GM19397 (cell line): ENCODE measurements at regions not wholly inside any gene's neighbourhood (a gene's known extent, or its start where the extent isn't known, plus 50 kb on each side); places are given as distances from the start of the nearest gene placed in this dataset.

Experiments
- ATAC-seq: cut with Tn5 transposase; IDR thresholded peaks from one replicate; pipeline ENCODE4 v1.9.1; 2021; ENCODE audit warnings: mild to moderate bottlenecking, moderate library complexity; ENCODE audit not compliant: unreplicated experiment

DNA sequence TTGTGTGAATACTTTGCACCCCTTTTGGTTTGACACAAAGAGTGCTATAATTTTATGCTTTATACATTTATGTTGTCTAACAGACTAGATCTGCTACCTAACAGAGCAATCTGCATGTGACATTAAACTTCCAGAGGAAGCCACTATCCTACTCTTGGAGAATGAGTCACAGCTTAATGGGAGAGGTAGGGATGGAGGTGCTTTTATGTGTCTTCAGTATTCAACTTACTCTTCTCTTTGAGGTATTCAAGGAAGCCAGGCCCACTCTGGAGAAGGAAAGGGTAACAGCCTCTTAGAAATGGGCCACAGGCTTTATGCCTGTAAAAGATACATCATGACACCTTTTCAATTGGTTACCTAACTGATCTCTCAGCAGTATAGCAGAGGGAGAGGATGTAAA, 85.8 kb upstream of the NEUROD1 start:
- no peak for ATAC-seq

DNA sequence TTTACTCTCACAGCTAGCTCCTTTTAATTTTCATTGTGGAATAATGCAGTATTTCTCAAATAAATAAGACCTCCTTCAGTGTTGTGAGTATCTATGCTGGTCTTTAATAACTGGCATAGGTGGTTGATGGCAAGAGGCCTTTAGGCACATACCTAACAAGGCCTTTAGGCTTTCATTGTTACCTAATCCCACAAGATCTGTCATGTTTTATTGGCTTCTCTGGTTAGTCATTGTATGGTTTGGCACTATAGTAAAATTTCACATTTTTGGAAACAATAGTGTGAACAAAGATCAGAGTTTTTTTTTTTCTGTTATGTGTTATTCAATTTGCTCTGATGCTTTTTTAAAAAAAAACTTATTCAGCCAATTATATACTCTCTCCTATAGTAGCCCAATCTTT, 89.8 kb upstream of the NEUROD1 start:
- no peak for ATAC-seq

DNA sequence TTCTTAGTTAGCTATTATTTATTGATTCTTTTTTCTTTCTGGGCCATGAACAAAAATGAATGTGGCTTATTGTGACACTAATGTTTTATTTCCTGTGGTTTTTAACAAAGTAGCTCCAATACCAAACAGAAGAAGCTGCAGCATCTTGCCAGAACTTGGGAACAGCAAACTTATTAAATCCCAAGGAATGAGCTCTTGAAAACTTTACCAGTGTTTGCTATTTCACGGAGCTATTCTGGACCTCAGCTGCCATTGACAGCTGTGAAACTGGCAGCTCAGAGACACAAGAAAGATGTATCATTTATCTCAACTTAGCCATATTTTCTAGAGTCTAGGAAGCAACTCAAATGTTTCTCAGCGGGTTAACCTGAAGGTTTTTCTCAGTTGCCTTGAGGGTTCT, 91.0 kb upstream of the NEUROD1 start:
- ATAC-seq: no peak

DNA sequence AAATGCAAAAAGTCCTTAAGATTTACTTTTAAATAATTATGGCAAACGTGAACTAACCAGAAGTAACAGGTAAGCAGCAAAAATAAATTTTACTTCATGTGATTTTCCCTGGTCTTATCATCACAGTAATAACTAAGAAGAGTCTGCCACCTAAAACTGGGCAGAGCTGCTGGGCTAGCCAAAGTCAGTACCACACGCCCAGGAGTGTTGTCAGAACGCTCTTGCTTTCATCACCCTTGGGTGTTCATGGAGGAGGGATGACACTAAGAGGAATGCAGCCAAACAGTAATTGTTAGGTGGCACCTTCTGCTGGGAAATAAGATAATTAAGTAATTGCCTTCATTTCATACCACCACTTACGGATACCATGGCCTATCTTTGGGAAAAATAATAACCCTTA, 92.0 kb upstream of the NEUROD1 start:
- ATAC-seq: no peak

DNA sequence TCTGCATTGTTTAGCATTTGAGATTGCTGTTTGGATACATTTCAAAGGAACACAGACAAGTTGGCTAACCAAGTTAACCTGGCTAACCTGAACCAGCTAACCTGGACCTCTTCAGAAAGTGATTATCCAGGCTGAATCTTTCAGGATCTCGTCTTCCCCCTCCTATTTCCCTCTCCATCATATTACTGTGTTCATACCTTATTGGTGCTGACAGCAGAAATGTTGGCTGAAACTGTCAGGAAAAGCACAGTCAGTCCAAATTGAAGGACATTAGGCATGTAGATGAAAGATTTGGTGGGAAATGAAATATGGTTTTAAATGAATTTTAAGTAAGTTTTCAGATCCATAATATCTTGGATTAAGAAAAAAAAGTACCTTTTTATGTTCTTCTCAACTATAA, 92.5 kb upstream of the NEUROD1 start:
- no peak for ATAC-seq

DNA sequence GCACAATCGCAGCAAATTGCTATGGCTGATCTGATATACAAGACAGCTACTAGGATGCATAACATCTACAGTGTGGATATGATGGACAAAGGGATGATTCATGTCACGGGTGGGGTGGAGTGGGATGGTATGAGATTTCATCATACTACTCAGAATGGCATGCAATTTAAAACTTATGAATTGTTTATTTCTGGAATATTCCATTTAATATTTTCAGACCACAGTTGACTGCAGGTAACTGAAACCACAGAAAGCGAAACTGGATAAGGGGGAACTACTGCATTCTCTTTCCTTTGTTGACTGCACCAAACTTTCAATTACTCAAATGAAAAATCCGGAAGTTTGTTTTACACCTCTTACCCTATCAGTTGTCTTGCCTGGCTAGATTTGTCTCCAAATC, 94.4 kb upstream of the NEUROD1 start:
- ATAC-seq: no peak

DNA sequence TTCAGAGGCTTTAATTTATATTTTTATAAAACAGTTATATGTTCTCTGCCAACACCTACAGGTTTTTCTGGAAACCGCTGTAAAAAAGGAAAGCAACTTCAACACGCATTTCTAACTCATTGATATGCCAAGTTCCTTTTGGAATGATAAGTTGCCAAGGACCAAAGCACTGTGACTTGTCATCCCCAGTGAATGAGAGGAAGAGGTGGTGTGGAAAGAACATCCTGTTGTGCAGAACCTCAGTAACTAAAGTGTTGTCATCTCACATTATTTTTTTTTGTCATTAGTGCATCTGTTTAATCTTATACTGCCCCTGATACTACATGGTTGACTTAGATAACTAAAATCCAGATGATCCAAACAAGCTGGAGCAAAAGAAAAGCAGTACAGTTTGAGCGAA, 96.0 kb upstream of the NEUROD1 start:
- no peak for ATAC-seq

DNA sequence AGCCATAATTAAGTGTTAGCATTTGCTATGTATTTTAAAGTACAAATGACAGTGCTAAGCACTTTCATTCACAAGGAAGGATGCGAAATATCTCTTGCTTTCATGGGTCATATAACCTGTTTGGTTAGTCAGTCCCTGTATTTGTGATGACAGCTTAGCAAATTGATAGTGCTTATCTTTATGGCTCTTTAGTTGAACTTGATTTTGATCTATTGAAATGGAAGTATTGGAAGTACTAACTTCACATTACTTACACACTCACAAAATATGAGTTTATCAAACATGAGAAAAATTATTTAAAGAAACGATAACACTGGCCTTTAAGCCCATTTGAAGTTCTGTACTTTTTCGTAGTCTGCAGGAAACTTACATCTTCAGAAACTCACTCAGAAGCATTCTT, 97.4 kb upstream of the NEUROD1 start:
- no peak for ATAC-seq

DNA sequence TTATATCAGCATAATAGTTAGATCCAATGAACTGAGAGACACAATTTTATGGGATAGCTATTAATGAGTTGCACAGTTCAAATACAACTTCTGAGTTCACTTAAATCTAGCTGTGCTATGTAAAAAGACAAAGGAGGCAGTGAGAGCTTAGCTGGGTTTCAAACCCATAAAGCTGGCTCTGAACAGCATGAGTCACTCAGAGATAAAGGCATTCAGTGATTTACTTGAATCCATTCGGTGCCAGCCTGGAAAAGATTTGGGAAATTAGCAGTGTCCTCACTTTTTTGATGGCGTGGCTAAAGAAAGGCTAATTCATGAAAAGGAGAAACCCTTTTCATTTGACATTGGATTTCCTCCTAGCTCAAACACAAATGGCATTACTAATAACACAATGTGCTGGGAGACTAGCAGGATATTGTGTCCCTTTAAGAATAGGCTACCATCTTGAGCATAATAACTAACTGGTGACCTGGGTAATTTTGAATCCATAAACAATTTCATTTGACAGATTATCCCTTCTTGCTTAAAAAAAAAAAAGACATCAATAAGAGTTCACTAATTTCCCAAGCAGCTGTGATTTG, 98.4 kb upstream of the NEUROD1 start:
- ATAC-seq: no peak

DNA sequence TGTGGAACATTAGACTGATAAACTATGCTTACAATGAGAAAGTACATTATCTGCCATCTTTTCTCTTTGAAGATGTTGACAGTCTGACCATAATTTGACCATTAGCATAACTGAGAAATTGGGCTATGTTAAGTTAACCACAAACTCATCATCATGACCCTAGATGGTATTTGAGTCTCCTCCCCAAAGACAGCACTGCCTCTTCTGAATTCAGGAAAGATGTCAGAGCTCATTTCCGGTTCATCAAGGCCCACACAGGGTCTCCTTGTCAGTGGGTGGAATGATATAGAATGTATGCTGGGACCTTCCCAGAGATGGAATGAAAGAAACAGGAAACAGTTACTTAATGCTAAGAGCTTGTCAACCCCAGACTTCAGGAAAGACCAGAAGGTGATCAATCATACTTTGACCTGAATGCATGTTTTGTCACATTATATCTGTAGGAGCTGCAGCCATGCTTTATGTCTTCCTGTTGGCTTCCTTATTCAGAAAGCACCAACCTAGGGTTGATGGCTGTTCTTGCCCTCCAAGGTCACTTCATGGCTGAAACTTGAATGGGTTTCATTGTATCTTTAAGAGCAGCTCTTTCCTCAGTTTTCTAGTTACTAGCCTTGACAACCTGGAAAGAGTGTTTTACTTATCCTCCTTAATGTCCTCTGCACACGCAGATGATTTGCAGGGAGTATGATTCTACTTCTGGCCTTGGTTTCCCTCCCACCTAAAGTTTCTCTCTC, 99.1 kb upstream of the NEUROD1 start:
- ATAC-seq: peak; percentile 43

DNA sequence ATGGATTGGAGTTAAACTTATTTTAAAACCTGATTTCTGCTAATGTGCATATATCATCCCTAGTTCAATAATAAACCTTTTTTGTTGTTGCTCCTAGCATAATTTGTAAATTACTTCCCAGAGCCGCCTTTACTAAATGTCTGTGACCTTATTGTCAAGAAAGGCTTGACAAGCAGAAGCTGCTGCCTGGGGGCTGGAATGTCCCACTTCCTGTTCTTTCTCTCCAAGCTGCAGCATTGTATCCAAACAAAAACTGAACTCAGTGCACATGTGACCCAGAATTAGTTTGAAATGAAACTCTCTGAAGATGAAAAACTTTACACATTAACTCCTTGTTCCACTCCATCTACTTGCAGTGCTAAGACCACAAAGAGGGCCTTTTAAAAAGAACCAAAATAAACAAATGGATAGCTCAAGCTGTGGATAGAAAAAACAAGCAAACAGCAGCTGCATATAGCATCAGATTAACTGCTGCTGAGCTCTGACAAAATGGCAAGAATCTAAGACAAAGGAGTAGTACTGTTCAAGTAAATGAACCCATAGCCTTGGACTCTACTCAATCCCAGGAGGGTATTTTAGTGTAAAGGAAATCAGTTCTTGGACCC, 99.8 kb upstream of the NEUROD1 start:
- ATAC-seq: peak; percentile 65

DNA sequence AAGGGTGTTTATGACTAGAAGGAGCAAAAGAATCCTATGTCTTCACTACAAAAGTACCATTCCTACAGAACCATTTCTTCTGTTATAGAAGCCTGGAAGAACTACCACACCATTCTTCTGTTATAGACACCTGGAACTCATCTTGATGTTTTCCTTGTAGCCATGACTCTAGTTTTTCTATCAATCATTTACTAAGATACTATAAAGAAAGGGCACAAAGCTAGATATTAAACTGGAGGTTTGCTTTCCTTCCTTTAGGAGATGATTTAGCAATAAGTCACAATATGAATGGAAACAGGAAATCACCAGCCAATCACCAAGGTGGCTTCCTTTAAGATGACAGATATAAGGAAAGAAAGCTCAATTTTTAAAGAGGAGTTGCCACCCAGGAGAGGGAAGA, 100.3 kb upstream of the NEUROD1 start:
- peak; percentile 12 for ATAC-seq

DNA sequence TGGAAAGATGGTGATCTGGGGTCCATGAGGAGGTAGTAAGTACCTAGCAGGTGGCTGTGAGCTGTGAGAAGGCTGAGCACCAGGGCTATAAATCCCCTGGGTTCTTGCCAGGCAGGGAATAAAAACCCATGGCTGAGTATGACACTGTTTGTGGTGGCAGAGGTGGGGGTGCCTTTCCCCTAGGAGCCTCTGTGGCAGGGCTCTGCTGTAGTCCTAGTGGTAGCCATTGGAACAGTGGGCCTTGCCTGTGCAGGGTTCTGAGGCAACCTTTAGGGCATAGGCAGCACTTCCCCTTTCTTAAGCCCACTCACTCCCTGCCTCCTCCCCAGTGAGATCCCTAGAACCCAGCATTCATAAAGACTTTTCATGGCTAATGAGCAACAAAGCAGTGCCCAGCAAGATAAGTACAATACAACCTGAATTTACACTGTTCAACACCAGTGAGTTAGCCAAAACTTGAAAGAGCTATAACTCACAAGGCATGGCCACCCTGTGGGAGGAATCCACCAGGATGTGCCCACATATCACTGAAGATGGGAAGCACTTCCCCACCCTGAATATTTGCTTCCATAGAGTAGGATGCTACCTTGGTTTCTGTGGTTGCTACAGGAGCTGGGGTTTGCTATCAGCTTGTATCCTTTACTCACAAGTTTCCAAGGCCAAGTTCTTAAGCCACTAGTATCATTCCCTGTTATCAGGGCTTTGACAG, 100.9 kb upstream of the NEUROD1 start:
- peak; percentile 36 for ATAC-seq

DNA sequence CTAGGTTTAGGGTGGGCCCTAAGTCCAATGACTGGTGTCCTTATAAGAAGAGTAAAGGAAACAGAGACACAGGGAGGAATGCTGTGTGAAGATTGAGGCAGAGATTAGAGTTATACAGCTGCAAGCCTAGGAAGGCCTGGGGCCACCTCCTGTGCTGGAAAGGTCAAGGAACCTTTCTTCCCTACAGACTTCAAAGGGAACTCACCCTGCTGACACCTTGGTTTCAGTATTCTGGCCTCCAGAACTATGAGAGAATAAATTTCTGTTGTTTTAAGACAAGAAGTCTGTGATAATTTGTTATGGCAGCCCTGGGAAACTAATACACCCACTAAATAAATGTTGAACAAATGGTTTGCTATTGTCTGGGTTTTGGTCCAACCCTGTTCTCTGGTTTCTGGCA, 102.3 kb upstream of the NEUROD1 start:
- ATAC-seq: no peak

DNA sequence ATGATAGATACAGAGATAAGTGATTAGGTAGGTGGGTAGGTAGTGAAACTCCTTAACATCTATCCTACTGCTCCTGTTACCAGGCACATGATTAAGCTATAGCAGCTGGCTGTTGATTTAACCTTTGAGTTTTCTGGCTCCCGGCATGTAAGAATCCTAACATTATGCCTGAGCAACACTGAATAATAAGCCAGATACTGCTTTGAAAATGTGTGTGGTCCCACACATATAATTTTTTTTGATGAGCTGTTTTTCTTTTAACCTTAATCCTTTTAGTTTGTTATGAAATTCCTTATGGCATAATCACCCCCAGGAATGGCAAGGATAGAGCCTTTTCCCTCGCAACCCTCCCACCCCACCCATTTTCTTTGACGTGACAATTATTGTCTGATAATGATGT, 104.2 kb upstream of the NEUROD1 start:
- no peak for ATAC-seq

DNA sequence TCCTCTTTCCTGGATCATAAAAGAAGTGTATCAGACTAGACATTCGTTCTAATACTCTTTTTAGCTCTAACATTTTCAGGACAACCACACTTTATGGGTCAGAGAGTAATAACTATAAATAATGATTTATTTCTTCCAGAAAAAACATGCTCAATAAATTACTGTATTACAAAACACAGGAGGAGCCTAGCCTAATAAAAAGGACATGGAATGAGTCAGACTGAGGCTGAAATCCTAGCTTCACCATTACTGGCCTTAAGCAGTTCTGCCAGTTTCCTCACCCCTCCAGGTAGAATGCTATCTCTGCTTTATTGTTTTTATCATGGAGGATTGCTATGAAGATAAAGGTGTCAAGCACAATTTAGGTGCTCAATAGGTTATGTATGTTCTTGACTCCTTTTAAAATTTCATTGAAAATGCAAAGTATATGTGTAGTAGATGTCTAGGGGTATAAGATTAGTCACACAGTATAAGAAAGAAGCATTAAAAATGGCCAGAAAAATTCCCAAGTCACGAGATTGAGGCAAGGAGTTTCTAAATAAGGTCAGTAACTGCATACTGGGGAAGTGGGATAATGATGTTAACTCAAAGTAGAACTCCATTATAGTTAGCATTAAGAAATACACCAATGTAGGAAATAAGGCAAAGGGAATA, 105.5 kb upstream of the NEUROD1 start:
- ATAC-seq: no peak

DNA sequence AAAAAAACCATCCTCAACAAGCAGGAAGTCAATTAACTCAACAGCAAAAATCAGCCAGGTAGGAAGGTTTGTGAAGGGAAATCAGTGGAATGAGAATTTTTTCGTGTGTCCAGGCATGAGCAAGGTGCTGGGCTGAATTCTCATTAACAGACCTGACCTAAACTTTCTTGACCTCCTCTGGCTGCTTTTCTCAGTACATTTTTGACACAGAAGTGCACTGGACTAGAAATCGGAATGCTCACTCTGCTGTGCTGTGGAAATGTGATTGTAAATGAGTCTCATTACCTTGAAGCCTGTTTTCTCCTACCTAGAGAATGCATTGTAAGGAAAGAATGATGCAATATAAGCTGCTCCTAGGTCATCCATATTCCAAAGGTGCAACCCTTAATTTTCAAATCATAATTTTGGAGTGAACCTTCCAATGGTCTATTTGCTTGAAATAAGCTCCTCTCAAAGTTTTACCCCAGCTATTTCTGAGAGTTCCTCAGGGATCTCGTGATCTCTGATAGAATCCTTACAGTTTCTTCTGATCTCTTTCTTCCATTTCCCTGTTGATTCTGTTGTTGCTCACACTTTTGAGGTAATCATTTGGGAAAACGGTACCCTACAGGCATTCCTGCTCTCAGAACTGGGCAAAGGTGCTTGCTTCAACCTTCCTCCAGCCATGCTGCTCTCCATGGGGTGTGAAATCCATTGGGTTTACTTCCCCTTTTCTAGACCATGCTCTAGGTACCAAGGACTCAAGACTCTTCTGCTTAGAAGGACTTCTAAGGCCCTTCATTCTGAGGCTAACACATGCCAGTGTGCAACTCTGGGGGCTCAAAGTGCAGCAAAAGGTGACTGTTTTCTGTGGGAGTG, 104.9 kb upstream of the ITPRID2 start:
- no peak for ATAC-seq

DNA sequence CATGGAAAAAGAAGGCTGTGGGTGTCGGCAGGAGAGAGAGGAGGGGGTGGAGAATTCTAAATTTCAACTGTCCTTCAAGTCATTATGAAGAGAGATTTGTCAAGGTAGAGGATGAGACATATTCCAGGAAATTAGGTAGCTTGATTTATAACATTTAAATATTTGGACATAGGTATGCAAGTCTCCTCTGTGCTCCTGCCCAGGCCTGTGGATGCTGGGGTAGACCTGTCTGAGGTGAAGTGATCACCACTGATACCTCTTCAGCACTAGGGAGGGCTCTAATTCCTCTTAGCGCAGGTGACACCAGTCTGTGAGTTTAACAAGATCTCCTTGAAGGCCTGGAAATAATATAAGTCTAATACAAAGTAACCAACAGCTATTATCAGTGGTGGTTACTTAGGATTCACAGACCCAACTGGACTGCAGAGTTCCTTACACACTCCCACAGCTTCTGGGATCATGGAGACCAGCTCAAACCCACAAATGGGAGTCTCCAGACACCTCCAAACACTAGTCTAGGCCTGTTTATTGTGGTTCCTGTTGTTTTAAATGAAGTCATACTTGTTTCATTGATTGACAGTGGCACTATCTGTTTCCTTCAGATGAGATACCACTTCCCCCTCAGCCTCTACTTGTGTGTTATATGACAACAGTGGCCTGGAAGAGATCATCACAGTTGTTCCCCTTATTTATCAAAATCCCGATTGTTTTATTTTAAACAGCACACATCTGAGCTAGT, 104.1 kb upstream of the ITPRID2 start:
- no peak for ATAC-seq

DNA sequence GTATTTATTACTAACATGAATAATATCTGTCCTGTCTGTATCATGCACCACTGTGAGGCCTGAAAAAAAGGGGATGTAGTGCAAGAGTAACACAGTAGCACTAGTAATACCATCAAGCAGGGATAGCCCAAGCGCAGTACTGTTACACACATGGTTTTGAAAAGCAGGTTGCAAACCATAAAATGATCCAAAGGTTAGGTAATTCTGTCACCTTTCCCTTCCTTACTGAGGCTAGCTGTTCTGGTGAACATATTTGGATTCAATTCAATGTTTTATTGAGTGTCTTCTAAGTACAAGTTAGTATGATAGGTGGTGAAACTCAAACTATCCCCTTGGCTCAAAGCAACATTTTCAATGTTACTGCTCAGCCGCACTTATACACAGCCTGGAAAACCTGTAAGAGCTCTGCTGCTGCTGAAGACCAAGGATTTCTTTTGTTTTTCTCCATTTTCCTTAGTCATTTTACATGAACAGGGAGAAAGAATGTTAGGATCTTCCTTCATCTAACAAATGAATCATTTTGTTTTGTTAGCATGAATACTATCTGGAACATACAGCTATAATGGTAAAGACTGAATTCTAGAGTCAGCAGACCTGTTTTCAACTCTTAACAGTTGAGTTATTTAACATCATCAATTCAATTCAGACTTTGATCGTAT, 102.5 kb upstream of the ITPRID2 start:
- no peak for ATAC-seq
